HG02571 (cell line): ENCODE measurements at regions not wholly inside any gene's neighbourhood (a gene's known extent, or its start where the extent isn't known, plus 50 kb on each side); places are given as distances from the start of the nearest gene placed in this dataset.
"Not testable (repeated sequence)": the region's sequence is repeated elsewhere in the genome, so short reads cannot be mapped to it uniquely, and the experiment has no call there.

Experiments used
- ATAC-seq: cut with Tn5 transposase; IDR thresholded peaks from one replicate; pipeline ENCODE4 v1.9.1; 2021; ENCODE audit warnings: mild to moderate bottlenecking, moderate library complexity; ENCODE audit not compliant: unreplicated experiment

GRCh38 chr20:56689318-56689717, 60.2 kb downstream of the TFAP2C start:
- no peak for ATAC-seq

GRCh38 chr20:56689852-56690485, 60.9 kb downstream of the TFAP2C start:
- ATAC-seq: no peak

GRCh38 chr20:56690531-56691175, 61.5 kb downstream of the TFAP2C start:
- no peak for ATAC-seq

GRCh38 chr20:56691325-56691998, 62.4 kb downstream of the TFAP2C start:
- no peak for ATAC-seq

GRCh38 chr20:56693217-56693616, 64.1 kb downstream of the TFAP2C start:
- ATAC-seq: no peak

- no peak for ATAC-seq
Measured at GRCh38 chr20:56697476-56697875, 68.4 kb downstream of the TFAP2C start.

GRCh38 chr20:56698297-56698696, 69.2 kb downstream of the TFAP2C start:
- ATAC-seq: no peak

GRCh38 chr20:56698749-56699148, 69.6 kb downstream of the TFAP2C start:
- ATAC-seq: no peak

- ATAC-seq: no peak
Measured at GRCh38 chr20:56702931-56703840, 74.1 kb downstream of the TFAP2C start.

- ATAC-seq: no peak
Measured at GRCh38 chr20:56706867-56707360, 77.8 kb downstream of the TFAP2C start.

- no peak for ATAC-seq
Measured at GRCh38 chr20:56708991-56709390, 79.9 kb downstream of the TFAP2C start.

- no peak for ATAC-seq
Measured at GRCh38 chr20:56710125-56710524, 81.0 kb downstream of the TFAP2C start.

GRCh38 chr20:56710577-56710976, 81.5 kb downstream of the TFAP2C start:
- not testable (repeated sequence) for ATAC-seq

GRCh38 chr20:56711018-56711417, 81.9 kb downstream of the TFAP2C start:
- no peak for ATAC-seq

- ATAC-seq: no peak
Measured at GRCh38 chr20:56715309-56715708, 86.2 kb downstream of the TFAP2C start.

- ATAC-seq: no peak
Measured at GRCh38 chr20:56715902-56716519, 86.9 kb downstream of the TFAP2C start.

GRCh38 chr20:56716806-56717205, 87.7 kb downstream of the TFAP2C start:
- ATAC-seq: no peak

- ATAC-seq: no peak
Measured at GRCh38 chr20:56718816-56719215, 89.7 kb downstream of the TFAP2C start.

- no peak for ATAC-seq
Measured at GRCh38 chr20:56720620-56721213, 91.6 kb downstream of the TFAP2C start.

- ATAC-seq: no peak
Measured at GRCh38 chr20:56722042-56722441, 92.9 kb downstream of the TFAP2C start.
